Fibroblast of the aortic adventitia (primary cell): ENCODE measurements at regions not wholly inside any gene's neighbourhood (a gene's known extent, or its start where the extent isn't known, plus 50 kb on each side); places are given as distances from the start of the nearest gene placed in this dataset.

ENCODE experiments used
- DNase-seq: peaks from one replicate; pipeline ENCODE4 v3.0.0-alpha.2; 2010; ENCODE audit warnings: low read depth
- H3K4me3 ChIP-seq: 2 replicates; pipeline ENCODE4 v1.5.1; 2011; ENCODE audit warnings: low read depth, mild to moderate bottlenecking, control low read depth, low read length, moderate library complexity
- CTCF ChIP-seq: IDR thresholded peaks from 2 replicates; pipeline ENCODE4 v1.5.1; 2011; ENCODE audit warnings: mild to moderate bottlenecking, low read length, control low read depth, inconsistent platforms; ENCODE audit not compliant: insufficient read depth

DNA sequence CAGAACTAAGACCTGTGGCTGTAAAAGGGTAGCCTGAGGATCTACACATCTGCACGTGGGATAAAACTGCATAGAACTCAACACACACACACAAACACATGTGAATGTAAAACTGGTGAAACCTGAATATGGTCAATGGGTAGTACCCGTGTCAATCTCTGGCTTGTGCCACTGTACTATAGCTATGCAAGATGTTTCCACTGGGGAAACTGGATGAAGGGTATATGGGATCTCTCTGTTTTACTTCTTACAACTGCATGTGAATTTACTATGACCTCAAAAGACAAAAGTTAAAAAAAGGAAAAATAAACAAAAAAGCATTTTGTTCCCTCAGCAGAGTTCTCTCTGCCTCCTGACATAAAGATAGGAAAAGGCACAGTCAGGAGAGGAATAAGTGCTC is 143.3 kb upstream of the LHX1 start:
- DNase-seq, result no peak
- no peak for TF ChIP-seq CTCF
- no peak overlapping the region for H3K4me3 ChIP-seq

- no peak for TF ChIP-seq CTCF
- H3K4me3 ChIP-seq, result no peak overlapping the region
- DNase-seq, result no peak
These were observed 129.6 kb upstream of the LHX1 start for GRCh38 chr17:36807496-36808179.

DNA sequence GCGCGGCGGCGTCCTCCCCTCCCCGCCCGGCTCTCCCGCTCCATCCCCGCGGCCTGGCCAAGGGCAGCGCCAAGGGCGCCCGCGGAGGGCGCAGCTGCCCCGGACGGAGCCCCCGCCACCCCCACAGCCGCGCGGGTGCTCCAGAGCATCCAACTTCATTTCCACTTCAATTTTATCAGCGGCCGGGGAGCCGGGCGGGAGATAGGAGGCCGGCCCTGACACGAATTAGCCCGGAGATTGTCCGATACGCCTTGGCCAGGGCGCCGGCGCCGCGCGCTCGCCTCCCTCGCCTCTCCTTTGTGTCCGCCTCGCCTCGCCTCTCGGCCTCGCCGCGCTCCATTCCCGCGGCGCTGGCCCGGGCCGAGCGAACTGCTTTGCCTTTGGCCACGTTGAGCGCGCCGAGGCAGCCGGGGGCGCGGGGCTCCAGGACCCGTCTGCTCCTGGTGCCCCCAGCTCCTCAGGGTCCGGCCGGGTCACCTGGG is 129.1 kb upstream of the LHX1 start:
- no peak for DNase-seq
- TF ChIP-seq CTCF, result no peak
- no peak overlapping the region for H3K4me3 ChIP-seq

GRCh38 chr17:36812762-36813161 is 124.5 kb upstream of the LHX1 start:
- DNase-seq, result no peak
- TF ChIP-seq CTCF, result no peak

GRCh38 chr17:36813357-36813756 is 123.9 kb upstream of the LHX1 start:
- no peak for TF ChIP-seq CTCF
- no peak for DNase-seq
- H3K4me3 ChIP-seq, result no peak overlapping the region

More at GRCh38 chr17:36812762-36813161, 124.5 kb upstream of the LHX1 start:
- H3K4me3 ChIP-seq, result no peak overlapping the region

DNA sequence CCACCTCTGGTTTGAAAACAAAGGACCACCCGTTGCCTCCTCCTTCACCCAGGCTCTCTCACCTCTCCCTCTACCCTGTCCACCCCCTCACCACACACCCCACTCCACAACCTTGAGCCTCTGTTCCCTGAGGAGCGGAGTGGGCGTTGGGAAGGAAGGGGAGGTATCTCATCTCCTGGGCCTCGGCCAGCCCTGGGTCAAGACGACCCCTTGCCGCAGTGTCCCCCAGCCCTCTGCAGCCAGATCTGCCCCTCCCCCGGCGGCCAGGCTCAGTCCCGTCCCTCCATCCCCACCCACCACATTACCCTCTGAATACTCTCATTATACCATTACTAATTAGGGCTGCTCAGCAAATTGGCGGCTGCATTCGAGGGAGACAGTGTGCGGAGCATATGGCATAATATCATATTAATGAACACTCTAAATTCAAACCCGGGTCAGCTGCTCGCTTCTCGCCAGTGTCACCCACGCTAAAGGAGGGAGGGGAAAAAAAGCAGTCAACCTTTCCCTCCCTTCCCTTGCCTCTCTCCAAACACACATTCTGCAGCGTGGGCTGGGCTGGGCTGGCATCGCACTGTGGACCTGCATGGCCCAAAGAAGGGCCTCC is 123.2 kb upstream of the LHX1 start:
- H3K4me3 ChIP-seq, result no peak overlapping the region
- TF ChIP-seq CTCF, result no peak
- no peak for DNase-seq

DNA sequence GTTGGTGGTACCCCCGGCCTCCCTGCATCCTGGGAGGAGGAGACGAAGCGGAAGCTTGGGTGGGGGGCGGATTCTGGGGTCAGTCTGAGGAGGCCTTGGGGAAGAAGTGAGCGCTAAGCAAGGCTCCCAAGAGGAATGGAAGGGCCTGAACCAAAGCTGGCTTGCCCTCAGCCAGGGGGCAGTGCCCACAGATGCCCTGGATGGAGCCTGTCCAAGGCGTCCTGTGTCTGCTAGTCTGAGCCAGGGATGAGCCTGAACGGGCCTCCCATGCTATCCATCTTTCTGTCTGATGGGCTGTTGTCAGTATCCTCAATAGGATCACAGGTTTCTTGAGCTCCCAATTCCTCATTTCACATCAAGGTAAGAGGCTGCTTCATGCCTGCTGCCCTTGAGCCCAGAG is 122.3 kb upstream of the LHX1 start:
- no peak for DNase-seq
- no peak for TF ChIP-seq CTCF
- H3K4me3 ChIP-seq, result no peak overlapping the region
